ENCODE measurements at regions not wholly inside any gene's neighbourhood (a gene's known extent, or its start where the extent isn't known, plus 50 kb on each side); places are given as distances from the start of the nearest gene placed in this dataset.

GRCh38 chr13:63427170-63427569 lies 2011.5 kb upstream of the PCDH20 start:
- no peak for DNase-seq

- DNase-seq, result no peak
Observed at GRCh38 chr13:63425131-63425530, 2009.5 kb upstream of the PCDH20 start.

GRCh38 chr13:63421123-63421522 lies 2005.5 kb upstream of the PCDH20 start:
- DNase-seq, result no peak

GRCh38 chr13:63420685-63421084 lies 2005.0 kb upstream of the PCDH20 start:
- no peak for DNase-seq

- DNase-seq, result no peak
Observed at GRCh38 chr13:63414247-63414646, 1998.6 kb upstream of the PCDH20 start.

GRCh38 chr13:63409791-63410351 lies 1994.2 kb upstream of the PCDH20 start:
- no peak for DNase-seq

- DNase-seq, result no peak
Observed at GRCh38 chr13:63408331-63409189, 1992.9 kb upstream of the PCDH20 start.

GRCh38 chr13:63403733-63404132 lies 1988.1 kb upstream of the PCDH20 start:
- DNase-seq, result no peak

- no peak for DNase-seq
Observed at GRCh38 chr13:63396746-63397145, 1981.1 kb upstream of the PCDH20 start.

- no peak for DNase-seq
Observed at GRCh38 chr13:63393112-63393511, 1977.5 kb upstream of the PCDH20 start.

- no peak for DNase-seq
Observed at GRCh38 chr13:63389756-63390155, 1974.1 kb upstream of the PCDH20 start.

- DNase-seq, result no peak
Observed at GRCh38 chr13:63381078-63381859, 1965.6 kb upstream of the PCDH20 start.

GRCh38 chr13:63377986-63378385 lies 1962.3 kb upstream of the PCDH20 start:
- no peak for DNase-seq

GRCh38 chr13:63370101-63370500 lies 1954.5 kb upstream of the PCDH20 start:
- no peak for DNase-seq

- DNase-seq, result no peak
Observed at GRCh38 chr13:63367522-63368198, 1952.0 kb upstream of the PCDH20 start.

GRCh38 chr13:63364159-63364558 lies 1948.5 kb upstream of the PCDH20 start:
- DNase-seq, result no peak

- no peak for DNase-seq
Observed at GRCh38 chr13:63351533-63351932, 1935.9 kb upstream of the PCDH20 start.

- no peak for DNase-seq
Observed at GRCh38 chr13:63351081-63351480, 1935.4 kb upstream of the PCDH20 start.

GRCh38 chr13:63345835-63346234 lies 1930.2 kb upstream of the PCDH20 start:
- DNase-seq, result no peak

- DNase-seq, result no peak
Observed at GRCh38 chr13:63344711-63345110, 1929.1 kb upstream of the PCDH20 start.

- no peak for DNase-seq
Observed at GRCh38 chr13:63337921-63338320, 1922.3 kb upstream of the PCDH20 start.

- DNase-seq, result no peak
Observed at GRCh38 chr13:63337041-63337440, 1921.4 kb upstream of the PCDH20 start.

- DNase-seq, result no peak
Observed at GRCh38 chr13:63336549-63336948, 1920.9 kb upstream of the PCDH20 start.

Data from stimulated activated naive CD4-positive, alpha-beta T cell (primary cell).